Thoracic aorta (tissue), 2 donors: ENCODE measurements at regions not wholly inside any gene's neighbourhood (a gene's known extent, or its start where the extent isn't known, plus 50 kb on each side); places are given as distances from the start of the nearest gene placed in this dataset.
"Not testable (repeated sequence)": the region's sequence is repeated elsewhere in the genome, so short reads cannot be mapped to it uniquely, and the experiment has no call there.

Experiments used
- ATAC-seq: fragments of 150-250 bp; one replicate; pipeline ENCODE4 v1.8.0; 2017; ENCODE audit warnings: low read depth; ENCODE audit not compliant: insufficient number of reproducible peaks, low FRiP score
- DNase-seq: peaks from one replicate; pipeline ENCODE4 v3.0.0-alpha.2; 2020; ENCODE audit warnings: low spot score
- H3K27ac ChIP-seq, 2 donors: fragments of 200-600 bp; sonication (generic); 1 replicate in 1 of 2; 2 replicates in 1 of 2; pipeline ENCODE4 v1.5.1; 2016; ENCODE audit warnings: mild to moderate bottlenecking in 2 of 2, moderate library complexity in 2 of 2
- H3K27me3 ChIP-seq: fragments of 200-600 bp; sonication (generic); replicated peaks from 2 replicates; pipeline ENCODE4 v1.6.0; 2016; ENCODE audit warnings: mild to moderate bottlenecking; ENCODE audit not compliant: insufficient read depth
- H3K36me3 ChIP-seq: fragments of 200-600 bp; sonication (generic); one replicate; pipeline ENCODE4 v1.5.1; 2016
- H3K4me1 ChIP-seq, 2 donors: fragments of 200-600 bp; sonication (generic); 1 replicate in 1 of 2; 2 replicates in 1 of 2; pipeline versions ENCODE4 v1.5.1 to v1.6.0; 2016; ENCODE audit warnings: low read depth in 2 of 2, mild to moderate bottlenecking in 1 of 2; ENCODE audit not compliant: control insufficient read depth in 1 of 2
- H3K4me3 ChIP-seq: fragments of 200-600 bp; sonication (generic); 2 replicates; pipeline ENCODE4 v1.5.1; 2016; ENCODE audit warnings: mild to moderate bottlenecking
- H3K9me3 ChIP-seq: fragments of 200-600 bp; sonication (generic); 2 replicates; pipeline ENCODE4 v1.5.1; 2016
- TF ChIP-seq, protein P1 (sequence below): fragments of 200-600 bp; sonication (generic); IDR thresholded peaks from one replicate; pipeline ENCODE4 v1.5.1; 2019; ENCODE audit warnings: antibody characterized with exemption

GRCh38 chr1:143717434-143717833 is 254.4 kb downstream of the FAM72C start:
- H3K27ac ChIP-seq: no peak overlapping the region
- H3K27me3 ChIP-seq: no peaks in the 10 kb centered on the region
- H3K4me3 ChIP-seq: peak overlapping the region; percentile 7
- no peak for DNase-seq
- H3K4me1 ChIP-seq: no peaks in the 10 kb centered on the region
- TF ChIP-seq, protein P1, sequence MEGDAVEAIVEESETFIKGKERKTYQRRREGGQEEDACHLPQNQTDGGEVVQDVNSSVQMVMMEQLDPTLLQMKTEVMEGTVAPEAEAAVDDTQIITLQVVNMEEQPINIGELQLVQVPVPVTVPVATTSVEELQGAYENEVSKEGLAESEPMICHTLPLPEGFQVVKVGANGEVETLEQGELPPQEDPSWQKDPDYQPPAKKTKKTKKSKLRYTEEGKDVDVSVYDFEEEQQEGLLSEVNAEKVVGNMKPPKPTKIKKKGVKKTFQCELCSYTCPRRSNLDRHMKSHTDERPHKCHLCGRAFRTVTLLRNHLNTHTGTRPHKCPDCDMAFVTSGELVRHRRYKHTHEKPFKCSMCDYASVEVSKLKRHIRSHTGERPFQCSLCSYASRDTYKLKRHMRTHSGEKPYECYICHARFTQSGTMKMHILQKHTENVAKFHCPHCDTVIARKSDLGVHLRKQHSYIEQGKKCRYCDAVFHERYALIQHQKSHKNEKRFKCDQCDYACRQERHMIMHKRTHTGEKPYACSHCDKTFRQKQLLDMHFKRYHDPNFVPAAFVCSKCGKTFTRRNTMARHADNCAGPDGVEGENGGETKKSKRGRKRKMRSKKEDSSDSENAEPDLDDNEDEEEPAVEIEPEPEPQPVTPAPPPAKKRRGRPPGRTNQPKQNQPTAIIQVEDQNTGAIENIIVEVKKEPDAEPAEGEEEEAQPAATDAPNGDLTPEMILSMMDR: no peak
- no peak for ATAC-seq
- H3K36me3 ChIP-seq: no peaks in the 10 kb centered on the region
- H3K9me3 ChIP-seq: no peaks in the 10 kb centered on the region

- ATAC-seq, H3K4me3 ChIP-seq, H3K9me3 ChIP-seq, H3K27ac ChIP-seq, DNase-seq, H3K36me3 ChIP-seq, H3K27me3 ChIP-seq, H3K4me1 ChIP-seq: not testable (repeated sequence)
These were observed 256.9 kb downstream of the FAM72C start for GRCh38 chr1:143714913-143715312.

- not testable (repeated sequence) for H3K9me3 ChIP-seq, H3K4me3 ChIP-seq, DNase-seq, H3K4me1 ChIP-seq, ATAC-seq, H3K36me3 ChIP-seq, H3K27ac ChIP-seq, H3K27me3 ChIP-seq
These were observed 262.1 kb downstream of the FAM72C start for GRCh38 chr1:143709606-143710259.

DNA sequence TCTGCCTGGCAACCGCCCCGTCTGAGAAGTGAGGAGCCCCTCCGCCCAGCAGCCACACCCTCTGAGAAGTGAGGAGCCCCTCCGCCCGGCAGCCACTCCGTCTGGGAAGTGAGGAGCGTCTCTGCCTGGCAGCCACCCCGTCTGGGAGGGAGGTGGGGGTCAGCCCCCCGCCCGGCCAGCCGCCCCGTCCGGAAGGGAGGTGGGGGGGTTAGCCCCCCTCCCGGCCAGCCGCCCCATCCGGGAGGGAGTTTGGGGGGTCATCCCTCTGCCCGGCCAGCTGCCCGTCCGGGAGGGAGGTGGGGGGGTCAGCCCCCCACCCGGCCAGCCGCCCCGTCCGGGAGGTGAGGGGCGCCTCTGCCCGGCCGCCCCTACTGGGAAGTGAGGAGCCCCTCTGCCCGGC is 269.0 kb downstream of the FAM72C start:
- DNase-seq, H3K36me3 ChIP-seq, H3K4me3 ChIP-seq, H3K4me1 ChIP-seq, H3K27me3 ChIP-seq, ATAC-seq, H3K9me3 ChIP-seq, H3K27ac ChIP-seq: not testable (repeated sequence)

- Histone ChIP-seq H3K4me3 (peak overlapping the region; percentile 51), H3K27ac (no peak overlapping the region), H3K36me3 (no peaks in the 10 kb centered on the region), H3K27me3 (no peaks in the 10 kb centered on the region), H3K4me1 (no peaks in the 10 kb centered on the region), H3K9me3 (no peaks in the 10 kb centered on the region)
- no peak for DNase-seq
- TF ChIP-seq, protein P1: no peak
- no peak for ATAC-seq
These were observed 272.1 kb downstream of the FAM72C start for GRCh38 chr1:143699731-143700130.

DNA sequence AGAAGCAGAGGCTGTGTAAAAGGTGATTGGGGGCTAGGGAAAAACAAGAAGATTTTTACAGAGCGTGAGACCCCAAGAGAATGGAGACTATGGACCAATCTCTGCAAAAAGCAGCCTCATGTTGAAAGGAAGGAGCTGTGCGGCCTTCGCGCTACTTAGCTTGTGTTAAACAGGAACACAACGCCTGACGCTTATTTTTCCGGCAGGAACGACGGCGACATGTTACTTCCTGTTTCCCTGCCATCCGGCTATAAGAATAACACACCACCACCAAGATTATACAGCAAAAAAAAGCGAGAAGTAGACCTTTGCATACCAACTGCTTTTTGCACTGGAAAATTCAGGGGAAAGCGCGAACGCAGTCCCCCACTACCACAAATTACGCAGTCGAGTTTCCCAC is 272.7 kb downstream of the FAM72C start:
- TF ChIP-seq, protein P1: no peak
- no peaks in the 10 kb centered on the region for H3K9me3 ChIP-seq
- ATAC-seq: no peak
- no peak overlapping the region for H3K27ac ChIP-seq
- H3K4me1 ChIP-seq: no peaks in the 10 kb centered on the region
- no peaks in the 10 kb centered on the region for H3K27me3 ChIP-seq
- DNase-seq: no peak
- H3K4me3 ChIP-seq: peak overlapping the region; percentile 51
- H3K36me3 ChIP-seq: no peaks in the 10 kb centered on the region

- Histone ChIP-seq H3K36me3 (no peaks in the 10 kb centered on the region), H3K4me1 (no peaks in the 10 kb centered on the region), H3K27ac (no peak overlapping the region), H3K9me3 (no peaks in the 10 kb centered on the region), H3K27me3 (no peaks in the 10 kb centered on the region), H3K4me3 (no peak overlapping the region)
- ATAC-seq: no peak
- DNase-seq: no peak
- TF ChIP-seq, protein P1: no peak
These were observed 273.8 kb downstream of the FAM72C start for GRCh38 chr1:143698016-143698415.
